ENCODE measurements at regions not wholly inside any gene's neighbourhood (a gene's known extent, or its start where the extent isn't known, plus 50 kb on each side); places are given as distances from the start of the nearest gene placed in this dataset.

- H3K23me2 ChIP-seq (ENCODE audit: low read depth, low read length) = no peaks in the 10 kb centered on the region
- no peak overlapping the region for H3K14ac ChIP-seq (ENCODE audit: insufficient read length)
- H4K20me1 ChIP-seq (replicated peaks in 1 of 2; ENCODE audit: control insufficient read depth in 1 of 2, insufficient read depth in 2 of 2, low read length in 2 of 2) = no peaks in the 10 kb centered on the region
- no peaks in the 10 kb centered on the region for H3K27me3 ChIP-seq (replicated peaks in 1 of 4; ENCODE audit: control insufficient read depth in 3 of 4, extremely low read depth in 1 of 4, insufficient read depth in 3 of 4, low read length in 3 of 4)
- FAIRE-seq = no peak
- H2BK120ac ChIP-seq (replicated peaks; ENCODE audit: low read depth, low read length) = no peak overlapping the region
- no peaks in the 10 kb centered on the region for H3K9me3 ChIP-seq (ENCODE audit: insufficient read depth in 2 of 2, low read depth in 1 of 2, low read length in 1 of 2)
- no peak overlapping the region for H2BK15ac ChIP-seq (ENCODE audit: low read length)
- H3K56ac ChIP-seq (replicated peaks; ENCODE audit: insufficient read length, low read depth, low read length) = no peak overlapping the region
- no peak overlapping the region for H2BK20ac ChIP-seq (ENCODE audit: low read length)
- no peaks in the 10 kb centered on the region for H3K79me1 ChIP-seq (ENCODE audit: low read depth, low read length)
- no peak overlapping the region for H3K23ac ChIP-seq (ENCODE audit: insufficient read length)
- TF ChIP-seq ASH2L (IDR thresholded peaks at IDR 0.05; ENCODE audit: low read length) (no peak), SRF (IDR thresholded peaks at IDR 0.05; ENCODE audit: low read depth, low read length) (no peak), PHF8 (conservative IDR thresholded peaks at IDR 0.05; ENCODE audit: low read depth, low read length) (no peak), KDM5A (IDR thresholded peaks at IDR 0.05; ENCODE audit: low read length) (no peak), SP2 (IDR thresholded peaks at IDR 0.05; ENCODE audit: low read length) (no peak), KDM4A (IDR thresholded peaks at IDR 0.05; ENCODE audit: low read depth, low read length, severe bottlenecking) (no peak), CHD2 (IDR thresholded peaks at IDR 0.05; ENCODE audit: low read length) (no peak), NRF1 (IDR thresholded peaks at IDR 0.05; ENCODE audit: low read depth, low read length) (no peak), CTBP2 (IDR thresholded peaks at IDR 0.05; ENCODE audit: borderline replicate concordance, insufficient read depth, insufficient read length, low read length) (no peak), RXRA (IDR thresholded peaks at IDR 0.05; ENCODE audit: insufficient read depth, low read depth, low read length) (no peak), EZH2 (IDR thresholded peaks at IDR 0.05; ENCODE audit: low read depth, low read length, severe bottlenecking) (no peak), RBBP5 (IDR thresholded peaks at IDR 0.05; ENCODE audit: borderline replicate concordance, low read depth, low read length) (no peak)
- TF ChIP-seq, protein P1, sequence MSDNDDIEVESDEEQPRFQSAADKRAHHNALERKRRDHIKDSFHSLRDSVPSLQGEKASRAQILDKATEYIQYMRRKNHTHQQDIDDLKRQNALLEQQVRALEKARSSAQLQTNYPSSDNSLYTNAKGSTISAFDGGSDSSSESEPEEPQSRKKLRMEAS (IDR thresholded peaks at IDR 0.05) = no peak
- DNase-seq (ENCODE audit: low read depth in 1 of 2, low spot score in 2 of 2) = no peak
- H3K4me2 ChIP-seq (ENCODE audit: insufficient read depth in 1 of 2, low read depth in 2 of 2, low read length in 2 of 2) = no peak overlapping the region
- no peak overlapping the region for H4K8ac ChIP-seq (ENCODE audit: extremely low read depth, insufficient read depth, low read length)
- no peak overlapping the region for H2BK12ac ChIP-seq (ENCODE audit: low read depth, low read length)
- H3K36me3 ChIP-seq (ENCODE audit: control insufficient read depth in 2 of 4, insufficient read depth in 4 of 4, low read length in 3 of 4) = no peaks in the 10 kb centered on the region
- no peaks in the 10 kb centered on the region for H3K79me2 ChIP-seq (ENCODE audit: control insufficient read depth in 1 of 2, insufficient read depth in 2 of 2, low read length in 2 of 2)
- no peak overlapping the region for H2BK5ac ChIP-seq (ENCODE audit: low read depth, low read length)
- no peak overlapping the region for H2AK5ac ChIP-seq (ENCODE audit: low read depth, low read length)
- H4K91ac ChIP-seq (replicated peaks; ENCODE audit: insufficient read length, low read length) = no peak overlapping the region
- peaks cover 0 to 6% (median 0%) of the 10 kb centered on the region in 4 experiments; a peak in 2 of 7 replicates for H3K4me1 ChIP-seq (replicated peaks in 1 of 4; ENCODE audit: control insufficient read depth in 3 of 4, insufficient read depth in 4 of 4, low read length in 3 of 4)
- no peak overlapping the region for H2AFZ ChIP-seq (ENCODE audit: low read length)
- H3K4ac ChIP-seq (replicated peaks; ENCODE audit: insufficient read length, low read depth, low read length) = no peak overlapping the region
- no peak overlapping the region for H3K9ac ChIP-seq (replicated peaks in 1 of 4; ENCODE audit: extremely low read depth in 1 of 4, low read depth in 3 of 4, low read length in 3 of 4)
- H3K27ac ChIP-seq (ENCODE audit: low read depth, low read length) = no peak overlapping the region
- ChIA-PET CTCF (ENCODE audit: partially characterized antibody) (interaction anchor here (0.7 kb wide), 1 partner anchor 12 kb away, joined by 3 read pairs; no protein-coding TSS in a partner anchor), POLR2A (ENCODE audit: partially characterized antibody) (no interaction called here)
- no peak overlapping the region for H3K18ac ChIP-seq (ENCODE audit: extremely low read depth, low read length)
- WGBS, 2 experiments (ENCODE audit: extremely low coverage in 1 of 2, insufficient coverage in 1 of 2, insufficient read length in 1 of 2, insufficient replicate concordance in 2 of 2, low coverage in 1 of 2, low lambda C conversion rate in 2 of 2, missing lambda C conversion rate in 1 of 2) = 85% methylated on average over 5 of the region's 5 CpGs; no CpG with 5 or more reads in 1 of the 2 experiments
- no peak overlapping the region for H3K4me3 ChIP-seq (ENCODE audit: extremely low read depth in 1 of 4, insufficient read depth in 2 of 4, low read depth in 3 of 4, low read length in 4 of 4)
- H4K5ac ChIP-seq (ENCODE audit: insufficient read length, low read depth, low read length) = no peak overlapping the region
Observed at GRCh38 chr2:240302041-240302440, 133.4 kb upstream of the GPC1 start.

All from H1 (cell line).